Astrocyte (in vitro differentiated cells and primary cell): ENCODE measurements at regions not wholly inside any gene's neighbourhood (a gene's known extent, or its start where the extent isn't known, plus 50 kb on each side); places are given as distances from the start of the nearest gene placed in this dataset.

Experiments
- DNase-seq: peaks from one replicate; pipeline ENCODE4 v3.0.0-alpha.2; 2010; ENCODE audit warnings: low read depth
- FAIRE-seq: peaks from 2 replicates; lab custom pipeline; 2011; peaks lifted over from hg19 to GRCh38; lab: Jason Lieb, UNC
- H2AFZ ChIP-seq: 2 replicates; pipeline ENCODE4 v1.6.0; 2012; ENCODE audit warnings: low read depth, low read length, inconsistent platforms
- H3K27ac ChIP-seq: 2 replicates; pipeline ENCODE4 v1.5.1; 2011; ENCODE audit warnings: low read depth, low read length, inconsistent platforms
- H3K27me3 ChIP-seq: 2 replicates; pipeline ENCODE4 v1.6.0; 2011; ENCODE audit warnings: low read length, inconsistent platforms; ENCODE audit not compliant: insufficient read depth
- H3K36me3 ChIP-seq: 2 replicates; pipeline ENCODE4 v1.5.1; 2011; ENCODE audit warnings: low read length, inconsistent platforms; ENCODE audit not compliant: insufficient read depth
- H3K4me1 ChIP-seq: 2 replicates; pipeline ENCODE4 v1.5.1; 2011; ENCODE audit warnings: low read length, inconsistent platforms; ENCODE audit not compliant: insufficient read depth
- H3K4me2 ChIP-seq: 2 replicates; pipeline ENCODE4 v1.6.0; 2012; ENCODE audit warnings: low read length, inconsistent platforms
- H3K4me3 ChIP-seq: 2 replicates; pipeline ENCODE4 v1.5.1; 2011; ENCODE audit warnings: low read depth, mild to moderate bottlenecking, low read length, inconsistent platforms; ENCODE audit not compliant: insufficient read depth
- H3K79me2 ChIP-seq: 2 replicates; pipeline ENCODE4 v1.6.0; 2012; ENCODE audit warnings: mild to moderate bottlenecking, low read length, inconsistent platforms; ENCODE audit not compliant: insufficient read depth
- H3K9ac ChIP-seq: 2 replicates; pipeline ENCODE4 v1.6.0; 2012; ENCODE audit warnings: mild to moderate bottlenecking, low read length, inconsistent platforms
- H3K9me3 ChIP-seq: 2 replicates; pipeline ENCODE4 v1.5.1; 2012; ENCODE audit warnings: low read depth, mild to moderate bottlenecking, low read length, inconsistent platforms; ENCODE audit not compliant: insufficient read depth
- H4K20me1 ChIP-seq: 2 replicates; pipeline ENCODE4 v1.6.0; 2012; ENCODE audit warnings: low read length, inconsistent platforms; ENCODE audit not compliant: insufficient read depth
- H3K27ac Mint-ChIP-seq: one replicate; pipeline ENCODE4 v1.8.0; 2021; ENCODE audit warnings: mild to moderate bottlenecking, mixed read lengths; ENCODE audit not compliant: unreplicated experiment
- H3K27me3 Mint-ChIP-seq: one replicate; pipeline ENCODE4 v1.8.0; 2021; ENCODE audit warnings: low read depth, mixed read lengths; ENCODE audit not compliant: unreplicated experiment
- H3K36me3 Mint-ChIP-seq: one replicate; pipeline ENCODE4 v1.8.0; 2021; ENCODE audit warnings: low read depth, mixed read lengths; ENCODE audit not compliant: unreplicated experiment
- H3K4me1 Mint-ChIP-seq: one replicate; pipeline ENCODE4 v1.8.0; 2021; ENCODE audit warnings: low read depth, mixed read lengths; ENCODE audit not compliant: unreplicated experiment
- H3K4me3 Mint-ChIP-seq: one replicate; pipeline ENCODE4 v1.8.0; 2021; ENCODE audit warnings: mild to moderate bottlenecking, moderate library complexity, mixed read lengths; ENCODE audit not compliant: unreplicated experiment
- H3K9me3 Mint-ChIP-seq: one replicate; pipeline ENCODE4 v1.8.0; 2021; ENCODE audit warnings: mild to moderate bottlenecking, mixed read lengths; ENCODE audit not compliant: unreplicated experiment
- EZH2 ChIP-seq: IDR thresholded peaks from 2 replicates; pipeline ENCODE4 v1.6.1; 2012; ENCODE audit warnings: mild to moderate bottlenecking, low read length, inconsistent platforms; ENCODE audit not compliant: insufficient read depth
- TF ChIP-seq, protein P1 (sequence below): IDR thresholded peaks from 2 replicates; pipeline ENCODE4 v1.5.1; 2011; ENCODE audit warnings: low read depth, mild to moderate bottlenecking, inconsistent platforms, low read length, moderate library complexity; ENCODE audit not compliant: insufficient read depth

DNA sequence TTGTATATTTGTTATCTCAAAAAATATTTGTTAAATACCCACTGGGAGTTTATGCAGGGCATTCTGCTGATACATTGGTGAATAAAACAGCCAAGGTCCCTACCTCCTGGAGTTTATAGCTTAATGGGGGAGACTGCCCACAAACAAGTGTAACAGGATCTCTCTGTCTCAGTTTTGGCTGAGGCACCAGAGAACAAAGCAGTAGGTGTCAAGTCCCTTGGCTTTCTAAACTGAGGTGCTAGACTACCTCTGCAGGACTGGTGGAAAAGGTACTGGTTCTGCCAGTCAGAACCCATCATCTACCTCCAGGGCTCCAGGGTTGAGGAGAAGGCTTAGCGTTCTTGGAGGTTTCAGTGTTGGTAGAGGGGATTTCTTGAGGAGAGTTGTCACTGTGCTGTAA, 188.4 kb upstream of the ELL2 start:
- Histone ChIP-seq H3K4me1 (no peaks in the 10 kb centered on the region), H3K4me2 (no peak overlapping the region), H3K27ac (no peak overlapping the region), H3K9ac (no peak overlapping the region), H2AFZ (no peak overlapping the region), H3K4me3 (no peak overlapping the region), H3K36me3 (no peaks in the 10 kb centered on the region), H3K79me2 (no peaks in the 10 kb centered on the region), H3K9me3 (no peaks in the 10 kb centered on the region), H3K27me3 (no peaks in the 10 kb centered on the region), H4K20me1 (no peaks in the 10 kb centered on the region)
- no peaks in the 10 kb centered on the region for H3K9me3 Mint-ChIP-seq
- H3K4me3 Mint-ChIP-seq = no peak overlapping the region
- H3K4me1 Mint-ChIP-seq = peaks cover 24% of the 10 kb centered on the region
- no peaks in the 10 kb centered on the region for H3K36me3 Mint-ChIP-seq
- TF ChIP-seq, protein P1, sequence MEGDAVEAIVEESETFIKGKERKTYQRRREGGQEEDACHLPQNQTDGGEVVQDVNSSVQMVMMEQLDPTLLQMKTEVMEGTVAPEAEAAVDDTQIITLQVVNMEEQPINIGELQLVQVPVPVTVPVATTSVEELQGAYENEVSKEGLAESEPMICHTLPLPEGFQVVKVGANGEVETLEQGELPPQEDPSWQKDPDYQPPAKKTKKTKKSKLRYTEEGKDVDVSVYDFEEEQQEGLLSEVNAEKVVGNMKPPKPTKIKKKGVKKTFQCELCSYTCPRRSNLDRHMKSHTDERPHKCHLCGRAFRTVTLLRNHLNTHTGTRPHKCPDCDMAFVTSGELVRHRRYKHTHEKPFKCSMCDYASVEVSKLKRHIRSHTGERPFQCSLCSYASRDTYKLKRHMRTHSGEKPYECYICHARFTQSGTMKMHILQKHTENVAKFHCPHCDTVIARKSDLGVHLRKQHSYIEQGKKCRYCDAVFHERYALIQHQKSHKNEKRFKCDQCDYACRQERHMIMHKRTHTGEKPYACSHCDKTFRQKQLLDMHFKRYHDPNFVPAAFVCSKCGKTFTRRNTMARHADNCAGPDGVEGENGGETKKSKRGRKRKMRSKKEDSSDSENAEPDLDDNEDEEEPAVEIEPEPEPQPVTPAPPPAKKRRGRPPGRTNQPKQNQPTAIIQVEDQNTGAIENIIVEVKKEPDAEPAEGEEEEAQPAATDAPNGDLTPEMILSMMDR = no peak
- no peak for TF ChIP-seq EZH2
- DNase-seq = no peak
- no peak for FAIRE-seq
- H3K27ac Mint-ChIP-seq = peak overlapping the region; percentile 77
- H3K27me3 Mint-ChIP-seq = no peaks in the 10 kb centered on the region

DNA sequence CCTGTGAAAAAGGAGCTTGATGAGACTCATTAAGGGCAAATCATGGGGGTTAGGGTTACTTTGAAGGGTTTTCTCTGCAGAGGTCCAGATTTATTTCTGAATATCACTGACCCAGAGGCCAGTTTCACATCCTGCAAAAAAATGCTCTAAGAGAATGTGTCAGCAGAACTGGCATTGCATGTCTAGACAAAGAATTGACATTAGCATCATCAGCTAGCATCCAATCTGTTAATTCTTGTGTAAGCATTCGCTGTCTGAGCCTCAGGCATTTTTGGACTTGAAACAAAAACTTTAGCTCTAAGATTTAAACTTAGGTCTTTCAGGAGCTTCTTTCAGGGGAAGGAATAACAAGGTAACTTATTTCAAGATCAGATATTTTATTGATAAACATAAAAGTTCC, 187.9 kb upstream of the ELL2 start:
- no peak for DNase-seq
- H3K27me3 ChIP-seq = no peaks in the 10 kb centered on the region
- H2AFZ ChIP-seq = no peak overlapping the region
- H3K4me2 ChIP-seq = no peak overlapping the region
- no peaks in the 10 kb centered on the region for H3K79me2 ChIP-seq
- Mint-ChIP-seq H3K27ac (peak overlapping the region; percentile 77), H3K4me1 (peaks cover 24% of the 10 kb centered on the region), H3K27me3 (no peaks in the 10 kb centered on the region), H3K4me3 (no peak overlapping the region), H3K36me3 (no peaks in the 10 kb centered on the region), H3K9me3 (no peaks in the 10 kb centered on the region)
- no peak for FAIRE-seq
- no peak overlapping the region for H3K9ac ChIP-seq
- no peak overlapping the region for H3K27ac ChIP-seq
- H4K20me1 ChIP-seq = no peaks in the 10 kb centered on the region
- no peak overlapping the region for H3K4me3 ChIP-seq
- H3K9me3 ChIP-seq = no peaks in the 10 kb centered on the region
- H3K36me3 ChIP-seq = no peaks in the 10 kb centered on the region
- no peaks in the 10 kb centered on the region for H3K4me1 ChIP-seq
- no peak for TF ChIP-seq EZH2
- TF ChIP-seq, protein P1 = no peak

DNA sequence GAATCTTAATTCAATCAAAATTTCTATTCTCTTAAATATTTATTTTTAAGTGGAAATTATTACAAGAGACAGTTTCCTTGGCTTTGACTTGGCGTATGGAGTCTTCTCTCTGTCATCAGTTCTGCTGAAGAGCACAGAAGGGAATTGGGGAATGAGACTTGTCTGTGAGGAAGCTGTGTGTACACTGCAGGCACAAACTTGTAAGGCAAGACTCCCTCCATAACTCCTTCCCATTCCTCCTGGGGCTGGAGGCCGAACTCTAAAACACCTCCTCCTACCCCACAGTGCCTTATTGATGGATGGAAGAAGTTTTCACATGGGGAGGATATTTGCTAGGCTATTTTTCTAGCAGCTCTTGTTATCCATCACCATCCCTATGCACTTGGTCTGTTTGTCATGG, 187.4 kb upstream of the ELL2 start:
- H3K27ac Mint-ChIP-seq = peak overlapping the region; percentile 41
- no peaks in the 10 kb centered on the region for H3K9me3 Mint-ChIP-seq
- no peaks in the 10 kb centered on the region for H3K27me3 Mint-ChIP-seq
- FAIRE-seq (no peak), DNase-seq (no peak)
- H3K27me3 ChIP-seq = no peaks in the 10 kb centered on the region
- no peaks in the 10 kb centered on the region for H4K20me1 ChIP-seq
- no peak overlapping the region for H2AFZ ChIP-seq
- no peaks in the 10 kb centered on the region for H3K4me1 ChIP-seq
- H3K4me3 Mint-ChIP-seq = no peak overlapping the region
- peaks cover 24% of the 10 kb centered on the region for H3K4me1 Mint-ChIP-seq
- no peaks in the 10 kb centered on the region for H3K79me2 ChIP-seq
- H3K9me3 ChIP-seq = no peaks in the 10 kb centered on the region
- no peaks in the 10 kb centered on the region for H3K36me3 Mint-ChIP-seq
- TF ChIP-seq, protein P1 = no peak
- TF ChIP-seq EZH2 = no peak
- H3K9ac ChIP-seq = no peak overlapping the region
- no peak overlapping the region for H3K4me3 ChIP-seq
- no peaks in the 10 kb centered on the region for H3K36me3 ChIP-seq
- no peak overlapping the region for H3K4me2 ChIP-seq
- H3K27ac ChIP-seq = no peak overlapping the region
